ELF-1 (cell line): ENCODE measurements at regions not wholly inside any gene's neighbourhood (a gene's known extent, or its start where the extent isn't known, plus 50 kb on each side); places are given as distances from the start of the nearest gene placed in this dataset.
A peak's percentile ranks its signal among the peaks of the same experiment; 100 is the strongest.
"Not testable (repeated sequence)": the region's sequence is repeated elsewhere in the genome, so short reads cannot be mapped to it uniquely, and the experiment has no call there.

Experiments
- DNase-seq: peaks from one replicate; pipeline ENCODE4 v3.0.0-alpha.2; 2016; ENCODE audit warnings: low read depth, low spot score

GRCh38 chr12:10453-10852 is 56.1 kb upstream of the IQSEC3 start:
- DNase-seq, result not testable (repeated sequence)

DNA sequence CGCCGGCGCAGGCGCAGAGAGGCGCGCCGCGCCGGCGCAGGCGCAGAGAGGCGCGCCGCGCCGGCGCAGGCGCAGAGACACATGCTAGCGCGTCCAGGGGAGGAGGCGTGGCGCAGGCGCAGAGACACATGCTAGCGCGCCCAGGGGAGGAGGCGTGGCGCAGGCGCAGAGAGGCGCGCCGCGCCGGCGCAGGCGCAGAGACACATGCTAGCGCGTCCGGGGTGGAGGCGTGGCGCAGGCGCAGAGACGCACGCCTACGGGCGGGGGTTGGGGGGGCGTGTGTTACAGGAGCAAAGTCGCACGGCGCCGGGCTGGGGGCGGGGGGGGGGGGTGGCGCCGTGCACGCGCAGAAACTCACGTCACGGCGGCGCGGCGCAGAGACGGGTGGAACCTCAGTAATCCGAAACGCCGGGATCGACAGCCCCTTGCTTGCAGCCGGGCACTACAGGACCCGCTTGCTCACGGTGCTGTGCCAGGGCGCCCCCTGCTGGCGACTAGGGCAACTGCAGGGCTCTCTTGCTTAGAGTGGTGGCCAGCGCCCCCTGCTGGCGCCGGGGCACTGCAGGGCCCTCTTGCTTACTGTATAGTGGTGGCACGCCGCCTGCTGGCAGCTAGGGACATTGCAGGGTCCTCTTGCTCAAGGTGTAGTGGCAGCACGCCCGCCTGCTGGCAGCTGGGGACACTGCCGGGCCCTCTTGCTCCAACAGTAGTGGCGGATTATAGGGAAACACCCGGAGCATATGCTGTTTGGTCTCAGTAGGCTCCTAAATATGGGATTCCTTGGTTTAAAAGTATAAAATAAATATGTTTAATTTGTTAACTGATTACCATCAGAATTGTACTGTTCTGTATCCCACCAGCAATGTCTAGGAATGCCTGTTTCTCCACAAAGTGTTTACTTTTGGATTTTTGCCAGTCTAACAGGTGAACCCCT is 55.4 kb upstream of the IQSEC3 start:
- peak; percentile 70 for DNase-seq

- not testable (repeated sequence) for DNase-seq
Observed at GRCh38 chr12:12306-12705, 54.3 kb upstream of the IQSEC3 start.

- DNase-seq, result not testable (repeated sequence)
Observed at GRCh38 chr12:12725-13640, 53.6 kb upstream of the IQSEC3 start.

- DNase-seq, result not testable (repeated sequence)
Observed at GRCh38 chr12:13841-14240, 52.7 kb upstream of the IQSEC3 start.

DNA sequence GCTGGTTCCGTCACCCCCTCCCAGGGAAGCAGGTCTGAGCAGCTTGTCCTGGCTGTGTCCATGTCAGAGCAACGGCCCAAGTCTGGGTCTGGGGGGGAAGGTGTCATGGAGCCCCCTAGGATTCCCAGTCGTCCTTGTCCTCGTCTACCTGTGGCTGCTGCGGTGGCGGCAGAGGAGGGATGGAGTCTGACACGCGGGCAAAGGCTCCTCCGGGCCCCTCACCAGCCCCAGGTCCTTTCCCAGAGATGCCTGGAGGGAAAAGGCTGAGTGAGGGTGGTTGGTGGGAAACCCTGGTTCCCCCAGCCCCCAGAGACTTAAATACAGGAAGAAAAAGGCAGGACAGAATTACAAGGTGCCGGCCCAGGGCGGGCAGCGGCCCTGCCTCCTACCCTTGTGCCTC is 51.9 kb upstream of the IQSEC3 start:
- not testable (repeated sequence) for DNase-seq

DNA sequence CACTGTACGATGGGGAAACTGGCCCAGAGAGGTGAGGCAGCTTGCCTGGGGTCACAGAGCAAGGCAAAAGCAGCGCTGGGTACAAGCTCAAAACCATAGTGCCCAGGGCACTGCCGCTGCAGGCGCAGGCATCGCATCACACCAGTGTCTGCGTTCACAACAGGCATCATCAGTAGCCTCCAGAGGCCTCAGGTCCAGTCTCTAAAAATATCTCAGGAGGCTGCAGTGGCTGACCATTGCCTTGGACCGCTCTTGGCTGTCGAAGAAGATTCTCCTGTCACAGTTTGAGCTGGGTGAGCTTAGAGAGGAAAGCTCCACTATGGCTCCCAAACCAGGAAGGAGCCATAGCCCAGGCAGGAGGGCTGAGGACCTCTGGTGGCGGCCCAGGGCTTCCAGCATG is 51.2 kb upstream of the IQSEC3 start:
- DNase-seq, result not testable (repeated sequence)

DNA sequence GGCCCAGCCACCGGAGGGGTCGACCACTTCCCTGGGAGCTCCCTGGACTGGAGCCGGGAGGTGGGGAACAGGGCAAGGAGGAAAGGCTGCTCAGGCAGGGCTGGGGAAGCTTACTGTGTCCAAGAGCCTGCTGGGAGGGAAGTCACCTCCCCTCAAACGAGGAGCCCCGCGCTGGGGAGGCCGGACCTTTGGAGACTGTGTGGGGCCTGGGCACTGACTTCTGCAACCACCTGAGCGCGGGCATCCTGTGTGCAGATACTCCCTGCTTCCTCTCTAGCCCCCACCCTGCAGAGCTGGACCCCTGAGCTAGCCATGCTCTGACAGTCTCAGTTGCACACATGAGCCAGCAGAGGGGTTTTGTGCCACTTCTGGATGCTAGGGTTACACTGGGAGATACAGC is 50.5 kb upstream of the IQSEC3 start:
- not testable (repeated sequence) for DNase-seq

GRCh38 chr12:16541-16940 is 50.0 kb upstream of the IQSEC3 start:
- DNase-seq, result not testable (repeated sequence)
